ENCODE measurements at regions not wholly inside any gene's neighbourhood (a gene's known extent, or its start where the extent isn't known, plus 50 kb on each side); places are given as distances from the start of the nearest gene placed in this dataset.

GRCh38 chr19:34825212-34825611 is 52.2 kb upstream of the ZNF599 start:
- no peak for TF ChIP-seq CTCF (conservative IDR thresholded peaks at IDR 0.05; ENCODE audit: low read depth)
- ChIA-PET CTCF (no interaction called here), POLR2A (ENCODE audit: low non-redundant PET) (no interaction called here)
- no peak overlapping the region for H3K27ac ChIP-seq
- no peak for DNase-seq (ENCODE audit: low spot score)

GRCh38 chr19:34824686-34825085 is 51.7 kb upstream of the ZNF599 start:
- DNase-seq (ENCODE audit: low spot score): no peak
- ChIA-PET POLR2A (ENCODE audit: low non-redundant PET) (no interaction called here), CTCF (no interaction called here)
- H3K27ac ChIP-seq: no peak overlapping the region
- no peak for TF ChIP-seq CTCF (conservative IDR thresholded peaks at IDR 0.05; ENCODE audit: low read depth)
